ENCODE measurements at regions not wholly inside any gene's neighbourhood (a gene's known extent, or its start where the extent isn't known, plus 50 kb on each side); places are given as distances from the start of the nearest gene placed in this dataset.
A peak's percentile ranks its signal among the peaks of the same experiment; 100 is the strongest.

GRCh38 chr21:27606422-27606821, 639.5 kb upstream of the ADAMTS5 start:
- no peak for TF ChIP-seq CTCF (IDR thresholded peaks at IDR 0.05; ENCODE audit: insufficient read depth, low read depth, low read length, missing control alignments)
- DNase-seq (ENCODE audit: low read depth), result no peak
- H3K4me3 ChIP-seq (ENCODE audit: low read length), result no peak overlapping the region

GRCh38 chr21:27596196-27596595, 629.3 kb upstream of the ADAMTS5 start:
- no peak for TF ChIP-seq CTCF (IDR thresholded peaks at IDR 0.05; ENCODE audit: insufficient read depth, low read depth, low read length, missing control alignments)
- no peak for DNase-seq (ENCODE audit: low read depth)
- H3K4me3 ChIP-seq (ENCODE audit: low read length), result no peak overlapping the region

- H3K4me3 ChIP-seq (ENCODE audit: low read length), result no peak overlapping the region
- no peak for DNase-seq (ENCODE audit: low read depth)
- TF ChIP-seq CTCF (IDR thresholded peaks at IDR 0.05; ENCODE audit: insufficient read depth, low read depth, low read length, missing control alignments), result no peak
Measured at GRCh38 chr21:27595716-27596115, 628.8 kb upstream of the ADAMTS5 start.

- no peak for TF ChIP-seq CTCF (IDR thresholded peaks at IDR 0.05; ENCODE audit: insufficient read depth, low read depth, low read length, missing control alignments)
- no peak overlapping the region for H3K4me3 ChIP-seq (ENCODE audit: low read length)
- DNase-seq (ENCODE audit: low read depth), result no peak
Measured at GRCh38 chr21:27590271-27590670, 623.4 kb upstream of the ADAMTS5 start.

GRCh38 chr21:27589781-27590180, 622.9 kb upstream of the ADAMTS5 start:
- DNase-seq (ENCODE audit: low read depth), result no peak
- H3K4me3 ChIP-seq (ENCODE audit: low read length), result no peak overlapping the region
- no peak for TF ChIP-seq CTCF (IDR thresholded peaks at IDR 0.05; ENCODE audit: insufficient read depth, low read depth, low read length, missing control alignments)

GRCh38 chr21:27586986-27587385, 620.1 kb upstream of the ADAMTS5 start:
- TF ChIP-seq CTCF (IDR thresholded peaks at IDR 0.05; ENCODE audit: insufficient read depth, low read depth, low read length, missing control alignments), result no peak
- peak; percentile 24 for DNase-seq (ENCODE audit: low read depth)
- H3K4me3 ChIP-seq (ENCODE audit: low read length), result no peak overlapping the region

- no peak for TF ChIP-seq CTCF (IDR thresholded peaks at IDR 0.05; ENCODE audit: insufficient read depth, low read depth, low read length, missing control alignments)
- no peak for DNase-seq (ENCODE audit: low read depth)
- H3K4me3 ChIP-seq (ENCODE audit: low read length), result no peak overlapping the region
Measured at GRCh38 chr21:27586326-27586725, 619.4 kb upstream of the ADAMTS5 start.
